GM12878 (cell line): ENCODE measurements at regions not wholly inside any gene's neighbourhood (a gene's known extent, or its start where the extent isn't known, plus 50 kb on each side); places are given as distances from the start of the nearest gene placed in this dataset.

Experiments
- ATAC-seq: fragments of 200-7000 bp; cut with Tn5 transposase; 3 replicates; pipeline ENCODE4 v1.9.1; 2020; ENCODE audit warnings: mild to moderate bottlenecking, moderate library complexity
- BruUV-seq: library from RNA; stranded (reverse); fragments of 400-500 nt; replicated peaks from 2 replicates; lab custom pipeline; 2021; lab: Mats Ljungman, UMichigan
- CTCF ChIA-PET: fragments of 300-600 bp; sonication (Branson Sonifier 250); formaldehyde crosslinking; extraction: SDS; loops from one replicate; lab custom pipeline; 2021; ENCODE audit warnings: inconsistent platforms; lab: Yijun Ruan, JAX
- POLR2A ChIA-PET: fragments of 350-600 bp; formaldehyde crosslinking; extraction: SDS; loops from one replicate; lab custom pipeline; 2021; ENCODE audit warnings: inconsistent platforms; lab: Charles Lee
- RAD21 ChIA-PET: fragments of 300-600 bp; sonication (Branson Sonifier 250); formaldehyde crosslinking; loops from one replicate; lab custom pipeline; 2023; ENCODE audit warnings: antibody characterized with exemption; ENCODE audit not compliant: unreplicated experiment; lab: Charles Lee
- SMC1A ChIA-PET: fragments of 300-600 bp; sonication (Branson Sonifier 250); formaldehyde crosslinking; loops from one replicate; lab custom pipeline; 2023; ENCODE audit not compliant: unreplicated experiment, uncharacterized antibody; lab: Charles Lee
- DNase-seq: peaks from one replicate; pipeline ENCODE4 v3.0.0-alpha.2; 2011; ENCODE audit warnings: low read depth, low spot score
- FAIRE-seq: peaks from 3 replicates; lab custom pipeline; 2011; peaks lifted over from hg19 to GRCh38; lab: Jason Lieb, UNC
- H2AFZ ChIP-seq: 2 replicates; pipeline ENCODE4 v1.6.0; 2011; ENCODE audit warnings: low read depth, low read length, control low read depth; ENCODE audit not compliant: control insufficient read depth
- H3K27ac ChIP-seq: 2 replicates; pipeline ENCODE4 v1.5.1; 2011; ENCODE audit warnings: control low read depth; ENCODE audit not compliant: control insufficient read depth, insufficient read depth
- H3K27me3 ChIP-seq, 2 experiments: replicated peaks in 1 of 2; 2 replicates each; pipeline versions ENCODE4 v1.6.0 to v1.6.1; 2011; ENCODE audit warnings: low read length in 1 of 2; ENCODE audit not compliant: control insufficient read depth in 2 of 2, insufficient read depth in 2 of 2
- H3K36me3 ChIP-seq, 2 experiments: 2 replicates each; pipeline ENCODE4 v1.5.1; 2011; ENCODE audit warnings: low read length in 1 of 2; ENCODE audit not compliant: control insufficient read depth in 2 of 2, insufficient read depth in 2 of 2
- H3K4me1 ChIP-seq: 2 replicates; pipeline ENCODE4 v1.6.1; 2011; ENCODE audit warnings: mild to moderate bottlenecking, low read length, moderate library complexity, mixed read lengths; ENCODE audit not compliant: control insufficient read depth, insufficient read depth
- H3K4me2 ChIP-seq: 2 replicates; pipeline ENCODE4 v1.6.0; 2011; ENCODE audit warnings: control low read depth; ENCODE audit not compliant: control insufficient read depth, insufficient read depth
- H3K4me3 ChIP-seq: fragments of 200-600 bp; sonication (generic); 2 replicates; pipeline ENCODE4 v1.5.1; 2016
- H3K79me2 ChIP-seq: 2 replicates; pipeline ENCODE4 v1.6.0; 2011; ENCODE audit warnings: low read length; ENCODE audit not compliant: control insufficient read depth, insufficient read depth
- H3K9ac ChIP-seq: 2 replicates; pipeline ENCODE4 v1.8.0; 2011; ENCODE audit warnings: low read length, control low read depth, mixed read lengths; ENCODE audit not compliant: control insufficient read depth, insufficient read depth
- H3K9me3 ChIP-seq: replicated peaks from 3 replicates; pipeline ENCODE4 v1.5.1; 2011; ENCODE audit warnings: mild to moderate bottlenecking, low read length; ENCODE audit not compliant: control insufficient read depth, insufficient read depth
- H4K20me1 ChIP-seq: 2 replicates; pipeline ENCODE4 v1.6.0; 2011; ENCODE audit not compliant: control insufficient read depth, insufficient read depth
- ATF2 ChIP-seq: IDR thresholded peaks from 2 replicates; pipeline ENCODE4 v1.6.1; 2012; ENCODE audit warnings: low read length, inconsistent platforms
- BMI1 ChIP-seq: fragments of 450-650 bp; IDR thresholded peaks from 2 replicates; pipeline ENCODE4 v1.6.1; 2016; ENCODE audit warnings: mild to moderate bottlenecking, moderate library complexity, borderline replicate concordance
- CUX1 ChIP-seq: IDR thresholded peaks from 2 replicates; pipeline ENCODE4 v1.6.1; 2012; ENCODE audit warnings: improper control_type of control experiment, low read depth, low read length; ENCODE audit not compliant: insufficient replicate concordance
- JUNB ChIP-seq: IDR thresholded peaks from 2 replicates; pipeline ENCODE4 v1.6.1; 2016; ENCODE audit warnings: antibody characterized with exemption, mild to moderate bottlenecking
- MXI1 ChIP-seq: fragments of 150-350 bp; IDR thresholded peaks from 2 replicates; pipeline ENCODE4 v1.6.1; 2011; ENCODE audit warnings: low read depth, mild to moderate bottlenecking, inconsistent platforms, low read length, improper control_type of control experiment
- POLR2AphosphoS2 ChIP-seq: IDR thresholded peaks from 2 replicates; pipeline ENCODE4 v1.6.1; 2011; ENCODE audit warnings: low read depth, mild to moderate bottlenecking, low read length, improper control_type of control experiment, moderate library complexity
- REST ChIP-seq: IDR thresholded peaks from 2 replicates; pipeline ENCODE4 v1.6.1; 2012; ENCODE audit warnings: mild to moderate bottlenecking, low read depth, low read length
- RFX5 ChIP-seq: IDR thresholded peaks from 2 replicates; pipeline ENCODE4 v1.6.1; 2011; ENCODE audit warnings: low read depth, low read length, improper control_type of control experiment
- SIN3A ChIP-seq: IDR thresholded peaks from 2 replicates; pipeline ENCODE4 v1.6.1; 2012; ENCODE audit warnings: low read depth, low read length, improper control_type of control experiment
- SREBF2 ChIP-seq: IDR thresholded peaks from 2 replicates; pipeline ENCODE4 v1.6.1; 2012; ENCODE audit warnings: mild to moderate bottlenecking, low read length
- STAT1 ChIP-seq: fragments of 450-650 bp; conservative IDR thresholded peaks from 2 replicates; pipeline ENCODE4 v1.6.1; 2014; ENCODE audit warnings: antibody characterized with exemption, mild to moderate bottlenecking
- TCF3 ChIP-seq: IDR thresholded peaks from 2 replicates; pipeline ENCODE4 v1.6.1; 2012; ENCODE audit warnings: low read depth, mild to moderate bottlenecking, low read length, borderline replicate concordance; ENCODE audit not compliant: insufficient read depth
- ZNF24 ChIP-seq: fragments of 450-650 bp; IDR thresholded peaks from 2 replicates; pipeline ENCODE4 v1.6.1; 2017; ENCODE audit warnings: antibody characterized with exemption, mild to moderate bottlenecking
- ZNF384 ChIP-seq: IDR thresholded peaks from 2 replicates; pipeline ENCODE4 v1.6.1; 2012; ENCODE audit warnings: low read depth, mild to moderate bottlenecking, low read length, improper control_type of control experiment, borderline replicate concordance
- ZSCAN29 ChIP-seq: fragments of 450-650 bp; IDR thresholded peaks from 2 replicates; pipeline ENCODE4 v1.6.1; 2017; ENCODE audit warnings: mild to moderate bottlenecking, moderate library complexity
- WGBS: methylation state at CpG from one replicate; pipeline ENCODE4 v1.1.6; 2016; ENCODE audit warnings: low lambda C conversion rate; ENCODE audit not compliant: insufficient replicate concordance, insufficient coverage; ENCODE audit errors: missing lambda C conversion rate; 5-methylcytosine and 5-hydroxymethylcytosine counted together
- in situ Hi-C: fragments of 300-500 bp; cut with MboI; formaldehyde crosslinking; loops from 9 replicates; pipeline ENCODE4 v1.14.3; 2018; ENCODE audit warnings: mixed read lengths
- intact Hi-C: fragments of 100-400 bp; cut with micrococcal nuclease; formaldehyde crosslinking; loops from one replicate; pipeline ENCODE4 v1.14.2; 2022; ENCODE audit not compliant: unreplicated experiment

- Histone ChIP-seq H3K4me3 (no peak overlapping the region), H3K79me2 (no peaks in the 10 kb centered on the region), H3K36me3 (no peaks in the 10 kb centered on the region), H3K9ac (no peak overlapping the region), H4K20me1 (no peaks in the 10 kb centered on the region), H2AFZ (no peak overlapping the region), H3K9me3 (no peaks in the 10 kb centered on the region), H3K4me1 (no peaks in the 10 kb centered on the region), H3K4me2 (no peak overlapping the region), H3K27me3 (peaks cover 5 to 8% of the 10 kb centered on the region in 2 experiments; a peak in 3 of 4 replicates), H3K27ac (no peak overlapping the region)
- intact Hi-C loops: no loop called here
- in situ Hi-C loops: no loop called here
- WGBS: 55% methylated on average over 20 of the region's 20 CpGs
- ATAC-seq: no peak
- POLR2A ChIA-PET: no interaction called here
- SMC1A ChIA-PET: no interaction called here
- RAD21 ChIA-PET: no interaction called here
- CTCF ChIA-PET: no interaction called here
- no TSS peak for BruUV-seq
- no peak for DNase-seq
- FAIRE-seq: no peak
- TF ChIP-seq SREBF2 (no peak), ZSCAN29 (no peak), ZNF24 (no peak), REST (no peak), MXI1 (no peak), ATF2 (no peak), JUNB (no peak), CUX1 (no peak), BMI1 (no peak), STAT1 (no peak), ZNF384 (no peak), POLR2AphosphoS2 (no peak), TCF3 (no peak), RFX5 (no peak), SIN3A (no peak)
These were observed 60.9 kb upstream of the KLHL29 start for GRCh38 chr2:23323917-23324680.
